ENCODE measurements at regions not wholly inside any gene's neighbourhood (a gene's known extent, or its start where the extent isn't known, plus 50 kb on each side); places are given as distances from the start of the nearest gene placed in this dataset.
"Not testable (repeated sequence)": the region's sequence is repeated elsewhere in the genome, so short reads cannot be mapped to it uniquely, and the experiment has no call there.

GRCh38 chr4:77220828-77221613 is 64.0 kb downstream of the CCNG2 start:
- no peak for DNase-seq (ENCODE audit: low read depth)

GRCh38 chr4:77225022-77225421 is 68.0 kb downstream of the CCNG2 start:
- DNase-seq (ENCODE audit: low read depth) = no peak

GRCh38 chr4:77226939-77227705 is 70.1 kb downstream of the CCNG2 start:
- DNase-seq (ENCODE audit: low read depth) = no peak

- no peak for DNase-seq (ENCODE audit: low read depth)
These were observed 72.4 kb downstream of the CCNG2 start for GRCh38 chr4:77229433-77229832.

GRCh38 chr4:77232653-77233052 is 75.6 kb downstream of the CCNG2 start:
- DNase-seq (ENCODE audit: low read depth) = peak; percentile 39

- no peak for DNase-seq (ENCODE audit: low read depth)
These were observed 78.4 kb downstream of the CCNG2 start for GRCh38 chr4:77235289-77235854.

- no peak for DNase-seq (ENCODE audit: low read depth)
These were observed 79.8 kb downstream of the CCNG2 start for GRCh38 chr4:77236806-77237205.

GRCh38 chr4:77240469-77241066 is 83.6 kb downstream of the CCNG2 start:
- DNase-seq (ENCODE audit: low read depth) = peak; percentile 43

GRCh38 chr4:77248805-77249204 is 91.8 kb downstream of the CCNG2 start:
- DNase-seq (ENCODE audit: low read depth) = no peak

GRCh38 chr4:77251751-77252150 is 94.7 kb downstream of the CCNG2 start:
- DNase-seq (ENCODE audit: low read depth) = no peak

GRCh38 chr4:77263247-77263646 is 106.2 kb downstream of the CCNG2 start:
- DNase-seq (ENCODE audit: low read depth) = peak; percentile 60

- not testable (repeated sequence) for DNase-seq (ENCODE audit: low read depth)
These were observed 107.0 kb downstream of the CCNG2 start for GRCh38 chr4:77263976-77264375.

GRCh38 chr4:77264826-77265225 is 107.8 kb downstream of the CCNG2 start:
- peak; percentile 73 for DNase-seq (ENCODE audit: low read depth)

- no peak for DNase-seq (ENCODE audit: low read depth)
These were observed 111.1 kb downstream of the CCNG2 start for GRCh38 chr4:77268108-77268507.

GRCh38 chr4:77269505-77269904 is 112.5 kb downstream of the CCNG2 start:
- peak; percentile 3 for DNase-seq (ENCODE audit: low read depth)

- DNase-seq (ENCODE audit: low read depth) = no peak
These were observed 116.4 kb downstream of the CCNG2 start for GRCh38 chr4:77273412-77273811.

GRCh38 chr4:77279114-77279513 is 122.1 kb downstream of the CCNG2 start:
- not testable (repeated sequence) for DNase-seq (ENCODE audit: low read depth)

GRCh38 chr4:77282305-77282704 is 125.3 kb downstream of the CCNG2 start:
- DNase-seq (ENCODE audit: low read depth) = no peak

- DNase-seq (ENCODE audit: low read depth) = no peak
These were observed 127.0 kb downstream of the CCNG2 start for GRCh38 chr4:77284036-77284435.

- DNase-seq (ENCODE audit: low read depth) = no peak
These were observed 129.9 kb downstream of the CCNG2 start for GRCh38 chr4:77286906-77287305.

- DNase-seq (ENCODE audit: low read depth) = no peak
These were observed 136.4 kb downstream of the CCNG2 start for GRCh38 chr4:77293426-77293825.

GRCh38 chr4:77300996-77301395 is 144.0 kb downstream of the CCNG2 start:
- DNase-seq (ENCODE audit: low read depth) = not testable (repeated sequence)

All from RPMI7951 (cell line).